CD14-positive monocyte (primary cell): ENCODE measurements at regions not wholly inside any gene's neighbourhood (a gene's known extent, or its start where the extent isn't known, plus 50 kb on each side); places are given as distances from the start of the nearest gene placed in this dataset.

Source experiments
- DNase-seq, 3 donors: peaks; one replicate each; pipeline ENCODE4 v3.0.0-alpha.2; 2011 to 2022
- H2AFZ ChIP-seq: 2 replicates; pipeline ENCODE4 v1.6.0; 2012; ENCODE audit warnings: mild to moderate bottlenecking, low read depth, low read length, inconsistent platforms; ENCODE audit not compliant: insufficient read depth, poor library complexity, severe bottlenecking
- H3K27ac ChIP-seq, 2 donors: 1 replicate in 1 of 2; 2 replicates in 1 of 2; pipeline ENCODE4 v1.5.1; 2012 to 2013; ENCODE audit warnings: low read length in 2 of 2, control low read depth in 1 of 2, inconsistent platforms in 1 of 2, low read depth in 1 of 2, mild to moderate bottlenecking in 1 of 2
- H3K27me3 ChIP-seq, 2 donors: one replicate each; pipeline versions ENCODE4 v1.6.0 to v1.6.1; 2011 to 2013; ENCODE audit warnings: low read length in 2 of 2; ENCODE audit not compliant: control insufficient read depth in 2 of 2, insufficient read depth in 2 of 2
- H3K36me3 ChIP-seq, 2 donors: replicated peaks in 1 of 2; 1 replicate in 1 of 2; 2 replicates in 1 of 2; pipeline versions ENCODE4 v1.5.1 to v1.6.1; 2012 to 2013; ENCODE audit warnings: low read length in 2 of 2, control low read depth in 1 of 2, inconsistent platforms in 1 of 2, mild to moderate bottlenecking in 1 of 2; ENCODE audit not compliant: insufficient read depth in 2 of 2, control insufficient read depth in 1 of 2
- H3K4me1 ChIP-seq, 2 donors: 1 replicate in 1 of 2; 2 replicates in 1 of 2; pipeline versions ENCODE4 v1.5.1 to v1.6.1; 2012 to 2013; ENCODE audit warnings: low read length in 2 of 2, control low read depth in 1 of 2, inconsistent platforms in 1 of 2, mild to moderate bottlenecking in 1 of 2, moderate library complexity in 1 of 2; ENCODE audit not compliant: insufficient read depth in 2 of 2, control insufficient read depth in 1 of 2
- H3K4me2 ChIP-seq: replicated peaks from 2 replicates; pipeline ENCODE3; 2012; ENCODE audit warnings: low read length, moderate library complexity, mild to moderate bottlenecking; ENCODE audit not compliant: poor library complexity, severe bottlenecking; ENCODE audit errors: extremely low read depth
- H3K4me3 ChIP-seq, 3 experiments: fragments of 200-600 bp in 1 of 3; sonication (generic) in 1 of 3; replicated peaks in 1 of 3; 1 replicate in 2 of 3; 2 replicates in 1 of 3; pipeline ENCODE4 v1.5.1; 2011 to 2013; ENCODE audit warnings: low read length in 3 of 3, mild to moderate bottlenecking in 3 of 3, control low read depth in 2 of 3, low read depth in 2 of 3, inconsistent platforms in 1 of 3, moderate library complexity in 1 of 3
- H3K79me2 ChIP-seq: 2 replicates; pipeline ENCODE4 v1.6.0; 2012; ENCODE audit warnings: mild to moderate bottlenecking, control low read depth, inconsistent platforms, low read length, moderate library complexity; ENCODE audit not compliant: insufficient read depth
- H3K9ac ChIP-seq: 2 replicates; pipeline ENCODE4 v1.6.0; 2017; ENCODE audit warnings: low read length, mild to moderate bottlenecking; ENCODE audit not compliant: insufficient read depth, poor library complexity, severe bottlenecking
- H3K9me3 ChIP-seq, 2 donors: replicated peaks in 1 of 2; 1 replicate in 1 of 2; 2 replicates in 1 of 2; pipeline versions ENCODE4 v1.5.1 to v1.6.1; 2012 to 2013; ENCODE audit warnings: low read length in 2 of 2, control low read depth in 1 of 2; ENCODE audit not compliant: control insufficient read depth in 1 of 2, insufficient read depth in 1 of 2
- H4K20me1 ChIP-seq: 2 replicates; pipeline ENCODE4 v1.6.0; 2012; ENCODE audit warnings: mild to moderate bottlenecking, low read length, control low read depth, moderate library complexity; ENCODE audit not compliant: insufficient read depth
- H3K27ac Mint-ChIP-seq, 7 donors: one replicate each; pipeline ENCODE4 v1.8.0; 2020; ENCODE audit warnings: mild to moderate bottlenecking in 7 of 7, mixed read lengths in 7 of 7, moderate library complexity in 6 of 7, inconsistent platforms in 2 of 7
- H3K27me3 Mint-ChIP-seq, 3 donors: one replicate each; pipeline ENCODE4 v1.8.0; 2021 to 2022; ENCODE audit warnings: low read depth in 3 of 3, mild to moderate bottlenecking in 3 of 3, mixed read lengths in 3 of 3, moderate library complexity in 3 of 3, inconsistent platforms in 1 of 3
- H3K36me3 Mint-ChIP-seq, 2 donors: one replicate each; pipeline ENCODE4 v1.8.0; 2020; ENCODE audit warnings: mixed read lengths in 2 of 2, inconsistent platforms in 1 of 2, mild to moderate bottlenecking in 1 of 2
- H3K4me1 Mint-ChIP-seq: one replicate; pipeline ENCODE4 v1.8.0; 2020; ENCODE audit warnings: mild to moderate bottlenecking, mixed read lengths
- H3K4me3 Mint-ChIP-seq, 2 donors: one replicate each; pipeline ENCODE4 v1.8.0; 2020; ENCODE audit warnings: mild to moderate bottlenecking in 2 of 2, mixed read lengths in 2 of 2, moderate library complexity in 1 of 2
- H3K9me3 Mint-ChIP-seq, 7 donors: one replicate each; pipeline ENCODE4 v1.8.0; 2020 to 2022; ENCODE audit warnings: mixed read lengths in 7 of 7, mild to moderate bottlenecking in 6 of 7, moderate library complexity in 6 of 7, inconsistent platforms in 2 of 7
- WGBS: methylation state at CpG from one replicate; pipeline ENCODE4 v1.1.5; 2013; ENCODE audit warnings: missing lambda C conversion rate; ENCODE audit not compliant: insufficient coverage; 5-methylcytosine and 5-hydroxymethylcytosine counted together
- intact Hi-C, 2 donors: fragments of 100-400 bp; cut with micrococcal nuclease; formaldehyde crosslinking; loops; one replicate each; pipeline versions ENCODE4 v1.15.0 to v1.15.1; 2023
- TF ChIP-seq, protein P1 (sequence below): fragments of 200-600 bp; IDR thresholded peaks from one replicate; pipeline ENCODE4 v1.8.0; 2022; ENCODE audit warnings: antibody characterized with exemption, mild to moderate bottlenecking

DNA sequence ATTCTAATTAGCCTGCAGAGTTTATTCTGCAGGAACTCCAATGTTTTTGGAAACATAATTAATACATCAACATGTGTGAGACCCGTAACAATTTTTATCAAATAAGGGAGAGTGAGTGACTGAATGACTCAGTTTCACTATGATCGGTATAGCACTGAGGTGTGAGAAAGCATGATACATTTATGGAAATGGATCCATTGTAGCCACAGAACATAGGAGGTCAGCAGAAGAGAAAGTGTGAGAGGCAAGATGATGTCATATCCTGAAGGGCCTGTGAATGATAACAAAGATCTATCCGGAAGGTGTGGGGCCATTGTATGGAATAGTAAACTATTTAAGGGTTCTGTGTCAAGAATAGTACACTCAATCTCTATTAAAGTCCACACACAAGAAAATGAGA lies 1406.1 kb upstream of the TENM4 start:
- H3K27me3 ChIP-seq: no peaks in the 10 kb centered on the region
- H3K4me2 ChIP-seq: no peak overlapping the region
- 29% methylated on average over 1 of the region's 3 CpGs for WGBS
- no peak overlapping the region for H3K9ac ChIP-seq
- H4K20me1 ChIP-seq: no peaks in the 10 kb centered on the region
- intact Hi-C loops: no loop called here
- no peak overlapping the region for H3K4me3 ChIP-seq
- H3K4me1 Mint-ChIP-seq: no peaks in the 10 kb centered on the region
- no peaks in the 10 kb centered on the region for H3K9me3 ChIP-seq
- H3K4me1 ChIP-seq: no peaks in the 10 kb centered on the region
- no peaks in the 10 kb centered on the region for H3K36me3 Mint-ChIP-seq
- H3K27me3 Mint-ChIP-seq: peaks cover 0 to under 1% (median 0%) of the 10 kb centered on the region in 3 donors
- H3K79me2 ChIP-seq: no peaks in the 10 kb centered on the region
- peaks cover 0 to 4% (median under 1%) of the 10 kb centered on the region in 7 donors for H3K9me3 Mint-ChIP-seq
- no peak for DNase-seq
- no peak overlapping the region for H3K4me3 Mint-ChIP-seq
- no peak overlapping the region for H3K27ac Mint-ChIP-seq
- no peak overlapping the region for H2AFZ ChIP-seq
- H3K27ac ChIP-seq: no peak overlapping the region
- TF ChIP-seq, protein P1, sequence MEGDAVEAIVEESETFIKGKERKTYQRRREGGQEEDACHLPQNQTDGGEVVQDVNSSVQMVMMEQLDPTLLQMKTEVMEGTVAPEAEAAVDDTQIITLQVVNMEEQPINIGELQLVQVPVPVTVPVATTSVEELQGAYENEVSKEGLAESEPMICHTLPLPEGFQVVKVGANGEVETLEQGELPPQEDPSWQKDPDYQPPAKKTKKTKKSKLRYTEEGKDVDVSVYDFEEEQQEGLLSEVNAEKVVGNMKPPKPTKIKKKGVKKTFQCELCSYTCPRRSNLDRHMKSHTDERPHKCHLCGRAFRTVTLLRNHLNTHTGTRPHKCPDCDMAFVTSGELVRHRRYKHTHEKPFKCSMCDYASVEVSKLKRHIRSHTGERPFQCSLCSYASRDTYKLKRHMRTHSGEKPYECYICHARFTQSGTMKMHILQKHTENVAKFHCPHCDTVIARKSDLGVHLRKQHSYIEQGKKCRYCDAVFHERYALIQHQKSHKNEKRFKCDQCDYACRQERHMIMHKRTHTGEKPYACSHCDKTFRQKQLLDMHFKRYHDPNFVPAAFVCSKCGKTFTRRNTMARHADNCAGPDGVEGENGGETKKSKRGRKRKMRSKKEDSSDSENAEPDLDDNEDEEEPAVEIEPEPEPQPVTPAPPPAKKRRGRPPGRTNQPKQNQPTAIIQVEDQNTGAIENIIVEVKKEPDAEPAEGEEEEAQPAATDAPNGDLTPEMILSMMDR: no peak
- no peaks in the 10 kb centered on the region for H3K36me3 ChIP-seq

DNA sequence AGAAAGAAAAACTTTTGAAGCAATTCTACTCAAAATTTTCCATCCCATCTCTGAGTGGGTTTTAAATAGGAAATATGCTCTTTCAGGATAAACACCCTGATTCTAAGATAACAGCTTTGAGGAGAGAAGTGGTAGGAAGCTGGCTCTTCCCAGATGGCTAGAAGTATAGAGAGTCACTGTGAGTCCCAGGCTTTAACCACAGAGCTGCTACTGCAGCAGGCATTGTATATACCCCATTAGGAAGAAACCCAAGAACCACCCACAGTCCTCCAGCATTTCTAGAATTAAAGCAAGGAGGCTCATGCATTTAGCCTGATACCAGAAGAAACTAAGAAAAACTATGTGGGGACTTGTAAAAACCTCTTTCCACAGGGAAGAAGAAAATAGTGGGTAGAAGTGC lies 1405.6 kb upstream of the TENM4 start:
- Histone ChIP-seq H4K20me1 (no peaks in the 10 kb centered on the region), H3K36me3 (no peaks in the 10 kb centered on the region), H2AFZ (no peak overlapping the region), H3K4me3 (no peak overlapping the region), H3K27me3 (no peaks in the 10 kb centered on the region), H3K9ac (no peak overlapping the region), H3K27ac (no peak overlapping the region), H3K9me3 (no peaks in the 10 kb centered on the region), H3K4me2 (no peak overlapping the region), H3K79me2 (no peaks in the 10 kb centered on the region), H3K4me1 (no peaks in the 10 kb centered on the region)
- Mint-ChIP-seq H3K27ac (no peak overlapping the region), H3K4me1 (no peaks in the 10 kb centered on the region), H3K4me3 (no peak overlapping the region), H3K36me3 (no peaks in the 10 kb centered on the region), H3K9me3 (peaks cover 0 to 4% (median 0%) of the 10 kb centered on the region in 7 donors), H3K27me3 (peaks cover 0 to 1% (median 0%) of the 10 kb centered on the region in 3 donors)
- intact Hi-C loops: no loop called here
- TF ChIP-seq, protein P1: no peak
- DNase-seq: no peak
